ENCODE measurements at regions not wholly inside any gene's neighbourhood (a gene's known extent, or its start where the extent isn't known, plus 50 kb on each side); places are given as distances from the start of the nearest gene placed in this dataset.

- peak; percentile 66 for DNase-seq (ENCODE audit: low spot score)
- in situ Hi-C loops (cut with HindIII; ENCODE audit: low sequenced_read_pairs) = no loop called here
Observed at GRCh38 chr15:25207369-25207768, 231.5 kb downstream of the UBE3A start.

GRCh38 chr15:25208735-25209134 lies 230.1 kb downstream of the UBE3A start:
- in situ Hi-C loops (cut with HindIII; ENCODE audit: low sequenced_read_pairs) = no loop called here
- no peak for DNase-seq (ENCODE audit: low spot score)

GRCh38 chr15:25220834-25221233 lies 218.0 kb downstream of the UBE3A start:
- in situ Hi-C loops (cut with HindIII; ENCODE audit: low sequenced_read_pairs) = no loop called here
- no peak for DNase-seq (ENCODE audit: low spot score)

- no peak for DNase-seq (ENCODE audit: low spot score)
- in situ Hi-C loops (cut with HindIII; ENCODE audit: low sequenced_read_pairs) = no loop called here
Observed at GRCh38 chr15:25224396-25224795, 214.4 kb downstream of the UBE3A start.

GRCh38 chr15:25226360-25226759 lies 212.5 kb downstream of the UBE3A start:
- in situ Hi-C loops (cut with HindIII; ENCODE audit: low sequenced_read_pairs) = no loop called here
- DNase-seq (ENCODE audit: low spot score) = peak; percentile 48

- no peak for DNase-seq (ENCODE audit: low spot score)
- in situ Hi-C loops (cut with HindIII; ENCODE audit: low sequenced_read_pairs) = no loop called here
Observed at GRCh38 chr15:25228261-25228660, 210.6 kb downstream of the UBE3A start.

- DNase-seq (ENCODE audit: low spot score) = peak; percentile 63
- in situ Hi-C loops (cut with HindIII; ENCODE audit: low sequenced_read_pairs) = no loop called here
Observed at GRCh38 chr15:25230442-25230841, 208.4 kb downstream of the UBE3A start.

GRCh38 chr15:25233766-25234350 lies 205.0 kb downstream of the UBE3A start:
- no peak for DNase-seq (ENCODE audit: low spot score)
- in situ Hi-C loops (cut with HindIII; ENCODE audit: low sequenced_read_pairs) = no loop called here

GRCh38 chr15:25234831-25235230 lies 204.0 kb downstream of the UBE3A start:
- in situ Hi-C loops (cut with HindIII; ENCODE audit: low sequenced_read_pairs) = no loop called here
- DNase-seq (ENCODE audit: low spot score) = no peak

GRCh38 chr15:25235391-25235790 lies 203.4 kb downstream of the UBE3A start:
- in situ Hi-C loops (cut with HindIII; ENCODE audit: low sequenced_read_pairs) = no loop called here
- no peak for DNase-seq (ENCODE audit: low spot score)

GRCh38 chr15:25236143-25236860 lies 202.5 kb downstream of the UBE3A start:
- no peak for DNase-seq (ENCODE audit: low spot score)
- in situ Hi-C loops (cut with HindIII; ENCODE audit: low sequenced_read_pairs) = no loop called here

- no peak for DNase-seq (ENCODE audit: low spot score)
- in situ Hi-C loops (cut with HindIII; ENCODE audit: low sequenced_read_pairs) = no loop called here
Observed at GRCh38 chr15:25236861-25237155, 202.0 kb downstream of the UBE3A start.

GRCh38 chr15:25237291-25237978 lies 201.4 kb downstream of the UBE3A start:
- DNase-seq (ENCODE audit: low spot score) = no peak
- in situ Hi-C loops (cut with HindIII; ENCODE audit: low sequenced_read_pairs) = no loop called here

GRCh38 chr15:25238126-25238525 lies 200.7 kb downstream of the UBE3A start:
- in situ Hi-C loops (cut with HindIII; ENCODE audit: low sequenced_read_pairs) = no loop called here
- no peak for DNase-seq (ENCODE audit: low spot score)

GRCh38 chr15:25238716-25239470 lies 199.9 kb downstream of the UBE3A start:
- in situ Hi-C loops (cut with HindIII; ENCODE audit: low sequenced_read_pairs) = no loop called here
- DNase-seq (ENCODE audit: low spot score) = no peak

- no peak for DNase-seq (ENCODE audit: low spot score)
- in situ Hi-C loops (cut with HindIII; ENCODE audit: low sequenced_read_pairs) = no loop called here
Observed at GRCh38 chr15:25239471-25240345, 199.1 kb downstream of the UBE3A start.

GRCh38 chr15:25240461-25241021 lies 198.3 kb downstream of the UBE3A start:
- in situ Hi-C loops (cut with HindIII; ENCODE audit: low sequenced_read_pairs) = no loop called here

GRCh38 chr15:25241241-25241801 lies 197.5 kb downstream of the UBE3A start:
- no peak for DNase-seq (ENCODE audit: low spot score)
- in situ Hi-C loops (cut with HindIII; ENCODE audit: low sequenced_read_pairs) = no loop called here

More at GRCh38 chr15:25240461-25241021, 198.3 kb downstream of the UBE3A start:
- no peak for DNase-seq (ENCODE audit: low spot score)

Measured in G401 (cell line).